ENCODE measurements at regions not wholly inside any gene's neighbourhood (a gene's known extent, or its start where the extent isn't known, plus 50 kb on each side); places are given as distances from the start of the nearest gene placed in this dataset.

DNA sequence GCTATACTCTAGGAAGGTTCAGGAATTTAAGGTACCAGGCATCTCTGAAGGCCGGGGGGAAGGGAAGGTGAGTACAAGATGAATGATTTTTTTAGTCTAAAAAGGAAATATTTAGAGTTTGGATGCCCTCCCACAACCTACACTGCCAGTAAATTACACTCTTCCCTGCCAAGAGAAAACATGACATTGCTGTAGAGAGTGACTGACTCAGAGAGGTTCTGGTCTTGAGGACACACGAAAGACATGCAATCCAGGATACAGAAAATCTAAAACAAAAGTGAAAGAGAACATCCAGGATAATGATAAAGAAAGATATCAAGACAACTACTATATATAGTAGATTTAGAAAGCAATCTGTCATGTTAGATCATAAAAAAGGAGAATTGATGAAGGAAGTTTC is 200.5 kb downstream of the TYW3 start:
- POLR2A ChIA-PET (ENCODE audit: unreplicated experiment), result no interaction called here

More for the DNA sequence above, 200.5 kb downstream of the TYW3 start:
- Histone ChIP-seq H4K20me1 (ENCODE audit: insufficient read depth, low read length) (no peaks in the 10 kb centered on the region), H4K5ac (ENCODE audit: low read depth, low read length) (no peak overlapping the region), H3K4me2 (ENCODE audit: low read depth, low read length) (no peak overlapping the region), H3K9me1 (ENCODE audit: insufficient read depth, low read length) (no peaks in the 10 kb centered on the region), H3K18ac (ENCODE audit: low read depth, low read length) (no peak overlapping the region), H3K4me3 (ENCODE audit: insufficient read depth, low read depth, low read length) (no peak overlapping the region), H3K36me3 (ENCODE audit: control insufficient read depth, insufficient read depth, low read length) (no peaks in the 10 kb centered on the region), H3K79me1 (ENCODE audit: low read depth in 1 of 2, low read length in 2 of 2) (no peaks in the 10 kb centered on the region), H2BK120ac (ENCODE audit: low read depth, low read length) (no peak overlapping the region), H3K27ac (ENCODE audit: insufficient read depth, low read length) (no peak overlapping the region), H2AK5ac (ENCODE audit: low read depth, low read length) (no peak overlapping the region), H2BK5ac (ENCODE audit: low read depth, low read length, poor library complexity, severe bottlenecking) (no peak overlapping the region), H3K9me3 (ENCODE audit: control insufficient read depth, insufficient read depth, low read length) (no peaks in the 10 kb centered on the region), H4K8ac (ENCODE audit: low read depth in 2 of 2, low read length in 2 of 2) (no peak overlapping the region), H3K27me3 (ENCODE audit: control insufficient read depth, insufficient read depth, low read length) (no peaks in the 10 kb centered on the region), H3K4ac (ENCODE audit: low read depth, low read length) (no peak overlapping the region), H2BK15ac (ENCODE audit: low read depth, low read length) (no peak overlapping the region), H3K4me1 (ENCODE audit: control insufficient read depth, insufficient read depth, low read length) (no peaks in the 10 kb centered on the region), H4K91ac (ENCODE audit: insufficient read depth, low read depth, low read length) (no peak overlapping the region), H2AK9ac (replicated peaks; ENCODE audit: low read depth, low read length, poor library complexity) (no peak overlapping the region), H2AFZ (replicated peaks; ENCODE audit: low read length, poor library complexity) (no peak overlapping the region), H3K14ac (replicated peaks; ENCODE audit: low read depth, low read length) (no peak overlapping the region), H3K23ac (ENCODE audit: low read depth, low read length) (no peak overlapping the region), H2BK20ac (ENCODE audit: low read depth, low read length) (no peak overlapping the region), H3K9ac (ENCODE audit: low read depth, low read length) (no peak overlapping the region), H3K56ac (ENCODE audit: extremely low read depth, insufficient read depth, low read length) (no peak overlapping the region)
- no CpG with 5 or more reads among the region's 2 CpGs for WGBS, 2 experiments (ENCODE audit: extremely low coverage in 2 of 2, insufficient read length in 1 of 2)
- intact Hi-C loops (cut with micrococcal nuclease), result no loop called here
- DNase-seq, result no peak
- dilution Hi-C loops (cut with HindIII; ENCODE audit: low sequenced_read_pairs, unreplicated experiment), result no loop called here
- CTCF ChIA-PET, result no interaction called here
- no TSS peak for BruUV-seq (replicated peaks)
- in situ Hi-C loops (cut with MboI; ENCODE audit: low sequenced_read_pairs), result no loop called here
- no peak for ATAC-seq (ENCODE audit: low read depth)
- TF ChIP-seq SMC3 (IDR thresholded peaks at IDR 0.05; ENCODE audit: low read depth, low read length) (no peak), MXI1 (IDR thresholded peaks at IDR 0.05; ENCODE audit: borderline replicate concordance, low read depth, low read length) (no peak)
- TF ChIP-seq, protein P1, sequence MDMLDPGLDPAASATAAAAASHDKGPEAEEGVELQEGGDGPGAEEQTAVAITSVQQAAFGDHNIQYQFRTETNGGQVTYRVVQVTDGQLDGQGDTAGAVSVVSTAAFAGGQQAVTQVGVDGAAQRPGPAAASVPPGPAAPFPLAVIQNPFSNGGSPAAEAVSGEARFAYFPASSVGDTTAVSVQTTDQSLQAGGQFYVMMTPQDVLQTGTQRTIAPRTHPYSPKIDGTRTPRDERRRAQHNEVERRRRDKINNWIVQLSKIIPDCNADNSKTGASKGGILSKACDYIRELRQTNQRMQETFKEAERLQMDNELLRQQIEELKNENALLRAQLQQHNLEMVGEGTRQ (IDR thresholded peaks at IDR 0.05; ENCODE audit: low read depth, low read length), result no peak
